Urinary bladder (tissue), 3 donors: ENCODE measurements at regions not wholly inside any gene's neighbourhood (a gene's known extent, or its start where the extent isn't known, plus 50 kb on each side); places are given as distances from the start of the nearest gene placed in this dataset.

ENCODE experiments used
- DNase-seq: peaks from one replicate; pipeline ENCODE4 v3.0.0-alpha.2; 2015; ENCODE audit errors: extremely low spot score
- H3K27ac ChIP-seq: one replicate; pipeline ENCODE4 v1.5.1; 2013; ENCODE audit warnings: low read depth, mild to moderate bottlenecking, moderate library complexity
- H3K36me3 ChIP-seq: one replicate; pipeline ENCODE4 v1.6.1; 2013; ENCODE audit warnings: mild to moderate bottlenecking, moderate library complexity; ENCODE audit not compliant: insufficient read depth
- H3K4me1 ChIP-seq: one replicate; pipeline ENCODE4 v1.6.1; 2013; ENCODE audit warnings: mild to moderate bottlenecking, moderate library complexity; ENCODE audit not compliant: insufficient read depth
- H3K4me3 ChIP-seq: one replicate; pipeline ENCODE4 v1.5.1; 2013; ENCODE audit warnings: low read depth, low read length
- WGBS: extraction: QIAGEN DNeasy Blood & Tissue Kit; methylation state at CpG from one replicate; pipeline ENCODE4 v1.1.7; 2013; 5-methylcytosine and 5-hydroxymethylcytosine counted together
- donor health status: healthy with polysubstance abuse.
- donor health status: healthy.

GRCh38 chr4:159639671-159640323 lies 536.9 kb downstream of the RAPGEF2 start:
- Histone ChIP-seq H3K4me3 (no peak overlapping the region), H3K4me1 (no peaks in the 10 kb centered on the region), H3K36me3 (no peaks in the 10 kb centered on the region), H3K27ac (no peak overlapping the region)
- WGBS: 76% methylated on average over 5 of the region's 5 CpGs
- DNase-seq: no peak

GRCh38 chr4:159649237-159649636 lies 546.4 kb downstream of the RAPGEF2 start:
- no peak overlapping the region for H3K27ac ChIP-seq
- no peaks in the 10 kb centered on the region for H3K4me1 ChIP-seq
- H3K36me3 ChIP-seq: no peaks in the 10 kb centered on the region
- no peak overlapping the region for H3K4me3 ChIP-seq
- DNase-seq: no peak

GRCh38 chr4:159652871-159653270 lies 550.0 kb downstream of the RAPGEF2 start:
- Histone ChIP-seq H3K4me1 (no peaks in the 10 kb centered on the region), H3K27ac (no peak overlapping the region), H3K4me3 (no peak overlapping the region), H3K36me3 (no peaks in the 10 kb centered on the region)
- WGBS: 25% methylated on average over 1 of the region's 1 CpG
- no peak for DNase-seq

- Histone ChIP-seq H3K36me3 (no peaks in the 10 kb centered on the region), H3K4me1 (no peaks in the 10 kb centered on the region), H3K4me3 (no peak overlapping the region), H3K27ac (no peak overlapping the region)
- DNase-seq: no peak
- WGBS: 0% methylated on average over 1 of the region's 1 CpG
Measured at GRCh38 chr4:159655547-159655946, 552.7 kb downstream of the RAPGEF2 start.

GRCh38 chr4:159669094-159669493 lies 566.2 kb downstream of the RAPGEF2 start:
- DNase-seq: no peak
- no peaks in the 10 kb centered on the region for H3K36me3 ChIP-seq
- no peaks in the 10 kb centered on the region for H3K4me1 ChIP-seq
- 79% methylated on average over 4 of the region's 4 CpGs for WGBS
- H3K4me3 ChIP-seq: no peak overlapping the region
- no peak overlapping the region for H3K27ac ChIP-seq

GRCh38 chr4:159673221-159673620 lies 570.3 kb downstream of the RAPGEF2 start:
- no peaks in the 10 kb centered on the region for H3K36me3 ChIP-seq
- WGBS: 84% methylated on average over 2 of the region's 2 CpGs
- H3K4me3 ChIP-seq: no peak overlapping the region
- no peak overlapping the region for H3K27ac ChIP-seq
- H3K4me1 ChIP-seq: no peaks in the 10 kb centered on the region
- DNase-seq: no peak

- WGBS: 88% methylated on average over 8 of the region's 8 CpGs
- DNase-seq: no peak
Measured at GRCh38 chr4:159674241-159674640, 571.4 kb downstream of the RAPGEF2 start.

GRCh38 chr4:159677521-159677920 lies 574.6 kb downstream of the RAPGEF2 start:
- WGBS: 26% methylated on average over 1 of the region's 1 CpG
- no peak for DNase-seq
- H3K4me3 ChIP-seq: no peak overlapping the region

More at GRCh38 chr4:159674241-159674640, 571.4 kb downstream of the RAPGEF2 start:
- H3K4me3 ChIP-seq: no peak overlapping the region
- H3K36me3 ChIP-seq: no peaks in the 10 kb centered on the region
- H3K4me1 ChIP-seq: no peaks in the 10 kb centered on the region
- H3K27ac ChIP-seq: no peak overlapping the region

GRCh38 chr4:159682996-159683395 lies 580.1 kb downstream of the RAPGEF2 start:
- Histone ChIP-seq H3K4me3 (no peak overlapping the region), H3K4me1 (no peaks in the 10 kb centered on the region)
- 79% methylated on average over 4 of the region's 4 CpGs for WGBS

More at GRCh38 chr4:159677521-159677920, 574.6 kb downstream of the RAPGEF2 start:
- no peak overlapping the region for H3K27ac ChIP-seq
- H3K36me3 ChIP-seq: no peaks in the 10 kb centered on the region
- H3K4me1 ChIP-seq: no peaks in the 10 kb centered on the region

GRCh38 chr4:159684061-159684460 lies 581.2 kb downstream of the RAPGEF2 start:
- 86% methylated on average over 1 of the region's 1 CpG for WGBS
- Histone ChIP-seq H3K4me1 (no peaks in the 10 kb centered on the region), H3K27ac (no peak overlapping the region), H3K36me3 (no peaks in the 10 kb centered on the region), H3K4me3 (no peak overlapping the region)
- no peak for DNase-seq

More at GRCh38 chr4:159682996-159683395, 580.1 kb downstream of the RAPGEF2 start:
- Histone ChIP-seq H3K36me3 (no peaks in the 10 kb centered on the region), H3K27ac (no peak overlapping the region)
- no peak for DNase-seq

- DNase-seq: peak; percentile 1
- H3K27ac ChIP-seq: no peak overlapping the region
- 12% methylated on average over 3 of the region's 3 CpGs for WGBS
- H3K36me3 ChIP-seq: no peaks in the 10 kb centered on the region
- H3K4me3 ChIP-seq: no peak overlapping the region
- no peaks in the 10 kb centered on the region for H3K4me1 ChIP-seq
Measured at GRCh38 chr4:159685340-159686092, 582.6 kb downstream of the RAPGEF2 start.

- Histone ChIP-seq H3K4me3 (no peak overlapping the region), H3K4me1 (no peaks in the 10 kb centered on the region), H3K27ac (no peak overlapping the region), H3K36me3 (no peaks in the 10 kb centered on the region)
- no peak for DNase-seq
Measured at GRCh38 chr4:159689526-159689925, 586.6 kb downstream of the RAPGEF2 start.

GRCh38 chr4:159697322-159698283 lies 594.7 kb downstream of the RAPGEF2 start:
- no peak overlapping the region for H3K27ac ChIP-seq
- no peak for DNase-seq
- no peak overlapping the region for H3K4me3 ChIP-seq
- H3K36me3 ChIP-seq: no peaks in the 10 kb centered on the region
- 81% methylated on average over 6 of the region's 6 CpGs for WGBS
- H3K4me1 ChIP-seq: no peaks in the 10 kb centered on the region
